Tibial nerve (tissue), 4 donors: ENCODE measurements at regions not wholly inside any gene's neighbourhood (a gene's known extent, or its start where the extent isn't known, plus 50 kb on each side); places are given as distances from the start of the nearest gene placed in this dataset.

Experiments
- EP300 ChIP-seq, 2 donors: sonication (generic); formaldehyde crosslinking; IDR thresholded peaks; one replicate each; pipeline ENCODE4 v1.6.1; 2017; ENCODE audit warnings: antibody characterized with exemption in 2 of 2, mild to moderate bottlenecking in 1 of 2
- POLR2A ChIP-seq, 2 donors: fragments of 450-650 bp; IDR thresholded peaks; one replicate each; pipeline ENCODE4 v1.6.1; 2017; ENCODE audit warnings: antibody characterized with exemption in 2 of 2, mild to moderate bottlenecking in 2 of 2, moderate library complexity in 2 of 2
- TF ChIP-seq, protein P1 (sequence below), 5 experiments: fragments of 200-600 bp in 3 of 5; fragments of 450-650 bp in 2 of 5; sonication (generic) in 3 of 5; IDR thresholded peaks; one replicate each; pipeline ENCODE4 v1.5.1; 2016 to 2019; ENCODE audit warnings: antibody characterized with exemption in 5 of 5, mild to moderate bottlenecking in 3 of 5, moderate library complexity in 2 of 5

DNA sequence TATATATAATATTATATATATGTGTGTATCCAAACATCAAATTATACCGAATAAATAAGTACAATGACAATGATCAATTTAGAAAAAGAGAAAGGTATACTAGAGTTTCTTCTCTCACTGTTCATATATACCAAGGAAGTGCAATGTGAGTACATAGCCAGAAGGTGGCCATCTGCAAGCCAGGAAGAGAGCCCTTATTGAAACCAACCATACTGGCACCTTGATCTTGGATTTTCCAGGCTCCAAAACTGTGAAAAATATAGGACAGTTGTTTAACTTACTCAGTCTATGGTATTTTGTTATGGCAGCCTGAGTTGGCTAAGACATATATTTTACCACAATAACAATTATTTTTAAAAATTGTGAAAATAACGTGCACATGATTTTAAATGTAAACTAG is 1490.2 kb upstream of the SLC39A10 start:
- TF ChIP-seq, protein P1, sequence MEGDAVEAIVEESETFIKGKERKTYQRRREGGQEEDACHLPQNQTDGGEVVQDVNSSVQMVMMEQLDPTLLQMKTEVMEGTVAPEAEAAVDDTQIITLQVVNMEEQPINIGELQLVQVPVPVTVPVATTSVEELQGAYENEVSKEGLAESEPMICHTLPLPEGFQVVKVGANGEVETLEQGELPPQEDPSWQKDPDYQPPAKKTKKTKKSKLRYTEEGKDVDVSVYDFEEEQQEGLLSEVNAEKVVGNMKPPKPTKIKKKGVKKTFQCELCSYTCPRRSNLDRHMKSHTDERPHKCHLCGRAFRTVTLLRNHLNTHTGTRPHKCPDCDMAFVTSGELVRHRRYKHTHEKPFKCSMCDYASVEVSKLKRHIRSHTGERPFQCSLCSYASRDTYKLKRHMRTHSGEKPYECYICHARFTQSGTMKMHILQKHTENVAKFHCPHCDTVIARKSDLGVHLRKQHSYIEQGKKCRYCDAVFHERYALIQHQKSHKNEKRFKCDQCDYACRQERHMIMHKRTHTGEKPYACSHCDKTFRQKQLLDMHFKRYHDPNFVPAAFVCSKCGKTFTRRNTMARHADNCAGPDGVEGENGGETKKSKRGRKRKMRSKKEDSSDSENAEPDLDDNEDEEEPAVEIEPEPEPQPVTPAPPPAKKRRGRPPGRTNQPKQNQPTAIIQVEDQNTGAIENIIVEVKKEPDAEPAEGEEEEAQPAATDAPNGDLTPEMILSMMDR (IDR thresholded peaks at IDR 0.05) = peak in 2 of 5 experiments; percentile 25 to 34
- TF ChIP-seq POLR2A (IDR thresholded peaks at IDR 0.05) (no peak), EP300 (IDR thresholded peaks at IDR 0.05) (no peak)
